SK-N-SH (cell line): ENCODE measurements at regions not wholly inside any gene's neighbourhood (a gene's known extent, or its start where the extent isn't known, plus 50 kb on each side); places are given as distances from the start of the nearest gene placed in this dataset.

Source experiments
- EP300 ChIP-seq, 2 experiments: IDR thresholded peaks; 2 replicates each; pipeline versions ENCODE4 v1.4.0 to v1.6.1; 2012; ENCODE audit warnings: borderline replicate concordance in 1 of 2, low read depth in 1 of 2, low read length in 1 of 2
- MAX ChIP-seq: IDR thresholded peaks from 2 replicates; pipeline ENCODE4 v1.4.0; 2012; ENCODE audit warnings: low read depth
- NRF1 ChIP-seq: IDR thresholded peaks from 2 replicates; pipeline ENCODE4 v1.6.1; 2012; ENCODE audit warnings: low read depth, mild to moderate bottlenecking, low read length
- POLR2AphosphoS5 ChIP-seq: IDR thresholded peaks from 2 replicates; pipeline ENCODE4 v1.6.1; 2012; ENCODE audit warnings: low read depth, low read length
- TAF1 ChIP-seq: IDR thresholded peaks from 2 replicates; pipeline ENCODE4 v1.6.1; 2012; ENCODE audit warnings: low read depth, mild to moderate bottlenecking, low read length, moderate library complexity, borderline replicate concordance
- TEAD4 ChIP-seq: IDR thresholded peaks from 2 replicates; pipeline ENCODE4 v1.4.0; 2012; ENCODE audit warnings: mild to moderate bottlenecking, borderline replicate concordance; ENCODE audit not compliant: insufficient read depth
- TF ChIP-seq, protein P1 (sequence below): fragments of 200-600 bp; sonication (generic); IDR thresholded peaks from 2 replicates; pipeline ENCODE4 v1.6.1; 2017; ENCODE audit warnings: antibody characterized with exemption, mild to moderate bottlenecking, moderate library complexity
- TF ChIP-seq, protein P2 (sequence below): fragments of 150-350 bp; IDR thresholded peaks from 2 replicates; pipeline ENCODE4 v1.6.1; 2017; ENCODE audit warnings: antibody characterized with exemption, low read length, low read depth, borderline replicate concordance
- TF ChIP-seq, protein P3 (sequence below): IDR thresholded peaks from 2 replicates; pipeline ENCODE4; 2012

- TF ChIP-seq, protein P1, sequence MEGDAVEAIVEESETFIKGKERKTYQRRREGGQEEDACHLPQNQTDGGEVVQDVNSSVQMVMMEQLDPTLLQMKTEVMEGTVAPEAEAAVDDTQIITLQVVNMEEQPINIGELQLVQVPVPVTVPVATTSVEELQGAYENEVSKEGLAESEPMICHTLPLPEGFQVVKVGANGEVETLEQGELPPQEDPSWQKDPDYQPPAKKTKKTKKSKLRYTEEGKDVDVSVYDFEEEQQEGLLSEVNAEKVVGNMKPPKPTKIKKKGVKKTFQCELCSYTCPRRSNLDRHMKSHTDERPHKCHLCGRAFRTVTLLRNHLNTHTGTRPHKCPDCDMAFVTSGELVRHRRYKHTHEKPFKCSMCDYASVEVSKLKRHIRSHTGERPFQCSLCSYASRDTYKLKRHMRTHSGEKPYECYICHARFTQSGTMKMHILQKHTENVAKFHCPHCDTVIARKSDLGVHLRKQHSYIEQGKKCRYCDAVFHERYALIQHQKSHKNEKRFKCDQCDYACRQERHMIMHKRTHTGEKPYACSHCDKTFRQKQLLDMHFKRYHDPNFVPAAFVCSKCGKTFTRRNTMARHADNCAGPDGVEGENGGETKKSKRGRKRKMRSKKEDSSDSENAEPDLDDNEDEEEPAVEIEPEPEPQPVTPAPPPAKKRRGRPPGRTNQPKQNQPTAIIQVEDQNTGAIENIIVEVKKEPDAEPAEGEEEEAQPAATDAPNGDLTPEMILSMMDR = no peak
- no peak for TF ChIP-seq POLR2AphosphoS5
- no peak for TF ChIP-seq TAF1
- no peak for TF ChIP-seq EP300 (IDR thresholded peaks at IDR 0.05; ENCODE audit: borderline replicate concordance in 1 of 2, low read depth in 1 of 2, low read length in 1 of 2)
- no peak for TF ChIP-seq MAX
- TF ChIP-seq NRF1 = no peak
- TF ChIP-seq, protein P2, sequence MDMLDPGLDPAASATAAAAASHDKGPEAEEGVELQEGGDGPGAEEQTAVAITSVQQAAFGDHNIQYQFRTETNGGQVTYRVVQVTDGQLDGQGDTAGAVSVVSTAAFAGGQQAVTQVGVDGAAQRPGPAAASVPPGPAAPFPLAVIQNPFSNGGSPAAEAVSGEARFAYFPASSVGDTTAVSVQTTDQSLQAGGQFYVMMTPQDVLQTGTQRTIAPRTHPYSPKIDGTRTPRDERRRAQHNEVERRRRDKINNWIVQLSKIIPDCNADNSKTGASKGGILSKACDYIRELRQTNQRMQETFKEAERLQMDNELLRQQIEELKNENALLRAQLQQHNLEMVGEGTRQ = no peak
- TF ChIP-seq TEAD4 = no peak
- TF ChIP-seq, protein P3, sequence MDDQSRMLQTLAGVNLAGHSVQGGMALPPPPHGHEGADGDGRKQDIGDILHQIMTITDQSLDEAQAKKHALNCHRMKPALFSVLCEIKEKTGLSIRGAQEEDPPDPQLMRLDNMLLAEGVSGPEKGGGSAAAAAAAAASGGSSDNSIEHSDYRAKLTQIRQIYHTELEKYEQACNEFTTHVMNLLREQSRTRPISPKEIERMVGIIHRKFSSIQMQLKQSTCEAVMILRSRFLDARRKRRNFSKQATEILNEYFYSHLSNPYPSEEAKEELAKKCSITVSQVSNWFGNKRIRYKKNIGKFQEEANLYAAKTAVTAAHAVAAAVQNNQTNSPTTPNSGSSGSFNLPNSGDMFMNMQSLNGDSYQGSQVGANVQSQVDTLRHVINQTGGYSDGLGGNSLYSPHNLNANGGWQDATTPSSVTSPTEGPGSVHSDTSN = no peak
These were observed 445.2 kb downstream of the ELAVL2 start for GRCh38 chr9:23380821-23381220.
